HPDE6-E6E7 (cell line): ENCODE measurements at regions not wholly inside any gene's neighbourhood (a gene's known extent, or its start where the extent isn't known, plus 50 kb on each side); places are given as distances from the start of the nearest gene placed in this dataset.
A peak's percentile ranks its signal among the peaks of the same experiment; 100 is the strongest.

Source experiments
- DNase-seq: peaks from one replicate; pipeline ENCODE4 v3.0.0; 2011; ENCODE audit warnings: missing footprints; ENCODE audit errors: extremely low spot score

DNA sequence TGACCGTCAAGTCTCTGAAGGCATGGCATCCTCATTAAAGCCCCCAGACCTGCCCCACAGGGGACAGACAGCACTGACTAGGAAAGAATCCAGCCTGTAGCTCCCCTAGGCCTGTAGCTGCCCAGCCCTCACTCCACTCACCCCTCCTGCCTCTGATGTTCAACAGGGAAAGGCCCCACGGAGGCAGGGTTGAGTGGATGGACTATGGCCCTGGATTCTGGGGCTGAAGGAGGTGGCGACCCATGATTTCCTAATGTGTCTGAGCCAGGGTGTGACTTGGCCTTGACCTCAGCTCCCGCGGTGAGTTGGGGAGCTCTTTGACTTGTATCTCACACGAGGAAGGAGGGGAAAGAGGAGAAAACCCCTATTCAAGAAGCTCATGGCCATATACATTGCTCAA is 238.5 kb upstream of the CSF3R start:
- no peak for DNase-seq

DNA sequence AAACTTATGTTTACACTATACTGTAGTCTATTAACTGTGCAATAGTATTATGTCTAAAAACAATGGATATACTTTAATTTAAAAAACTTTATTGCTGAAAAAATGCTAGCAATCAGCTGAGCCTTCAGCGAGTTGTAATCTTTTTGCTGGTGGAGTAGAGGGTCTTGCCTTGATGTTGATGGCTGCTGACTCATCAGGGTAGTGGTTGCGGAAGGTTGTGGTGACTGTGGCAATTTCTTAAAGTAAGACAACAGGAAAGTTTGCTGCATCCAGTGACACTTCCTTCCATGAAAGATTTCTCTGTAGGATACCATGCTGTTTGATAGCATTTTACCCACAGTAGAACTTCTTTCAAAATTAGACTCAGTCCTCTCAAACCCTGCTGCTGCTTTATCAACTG is 234.7 kb upstream of the CSF3R start:
- no peak for DNase-seq

DNA sequence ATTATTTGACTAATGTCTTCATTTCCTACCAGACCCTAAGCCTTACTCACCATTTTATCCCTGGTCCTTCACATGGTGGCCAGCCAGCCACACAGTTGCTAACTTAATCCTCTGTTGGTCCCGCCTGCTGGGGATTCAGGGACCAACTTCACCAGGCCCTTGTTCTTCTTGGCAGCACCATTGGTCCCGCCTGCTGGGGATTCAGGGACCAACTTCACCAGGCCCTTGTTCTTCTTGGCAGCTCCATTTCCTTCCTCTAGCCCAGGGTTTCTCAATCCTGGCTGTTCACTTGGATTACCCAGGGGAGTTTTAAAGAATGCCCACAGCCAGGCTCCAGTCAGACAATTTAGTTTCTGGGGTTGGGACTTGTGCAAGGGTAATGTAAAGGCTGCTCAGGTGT is 233.1 kb upstream of the CSF3R start:
- DNase-seq: no peak

DNA sequence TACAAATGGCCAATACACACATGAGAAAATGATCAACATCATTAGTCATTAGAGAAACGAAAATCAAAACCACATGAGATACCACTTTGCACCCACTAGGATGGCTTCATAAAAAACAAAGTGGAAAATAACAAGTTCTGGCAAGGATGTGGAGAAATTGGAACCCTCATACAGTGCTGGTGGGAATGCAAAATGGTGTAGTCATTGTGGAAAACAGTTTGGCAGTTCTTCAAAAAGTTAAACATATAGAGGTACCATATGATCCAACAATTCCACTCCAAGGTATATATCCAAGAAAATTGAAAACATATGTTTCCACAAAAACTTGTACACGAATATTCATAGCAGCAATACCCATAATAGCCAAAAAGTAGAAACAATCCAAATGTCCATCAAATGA is 231.6 kb upstream of the CSF3R start:
- no peak for DNase-seq

DNA sequence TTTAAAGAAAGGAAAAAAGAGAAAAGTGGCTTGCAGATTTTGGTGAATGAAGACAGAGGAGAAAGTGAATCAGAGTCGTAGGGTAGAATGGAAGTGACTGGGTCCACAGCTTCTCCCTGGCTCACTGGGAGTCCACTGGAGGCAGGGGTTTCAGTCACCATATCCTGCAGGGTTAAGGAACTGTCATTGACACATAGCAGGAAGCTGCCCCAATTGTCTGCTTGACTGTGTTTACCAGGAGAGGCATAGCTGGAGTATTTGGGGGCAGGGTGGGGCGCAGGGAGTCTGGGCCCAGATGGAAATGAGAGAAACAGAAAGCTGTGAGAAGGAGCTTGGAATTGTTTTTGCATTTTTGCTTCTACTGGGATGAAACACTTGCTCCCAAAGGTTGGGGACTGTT is 228.8 kb upstream of the CSF3R start:
- DNase-seq: no peak

DNA sequence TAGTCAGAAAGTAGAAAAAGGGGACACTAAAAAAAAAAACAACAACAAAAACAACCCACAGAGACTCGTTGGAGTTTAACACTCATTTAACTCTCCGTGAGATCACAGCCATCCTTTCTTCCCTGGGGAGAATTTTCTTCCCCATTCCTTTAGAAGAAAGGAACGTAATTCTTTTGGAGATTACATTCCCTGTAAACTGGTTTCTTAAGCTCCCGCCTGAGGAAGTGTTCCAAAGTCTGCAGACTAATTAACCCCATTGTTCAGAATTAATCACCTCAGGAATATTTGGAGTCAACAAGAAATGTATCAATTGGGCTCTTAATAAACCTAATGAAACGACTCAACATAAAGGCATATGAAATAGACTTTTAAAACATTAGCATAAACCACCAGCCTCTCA is 228.2 kb upstream of the CSF3R start:
- no peak for DNase-seq

DNA sequence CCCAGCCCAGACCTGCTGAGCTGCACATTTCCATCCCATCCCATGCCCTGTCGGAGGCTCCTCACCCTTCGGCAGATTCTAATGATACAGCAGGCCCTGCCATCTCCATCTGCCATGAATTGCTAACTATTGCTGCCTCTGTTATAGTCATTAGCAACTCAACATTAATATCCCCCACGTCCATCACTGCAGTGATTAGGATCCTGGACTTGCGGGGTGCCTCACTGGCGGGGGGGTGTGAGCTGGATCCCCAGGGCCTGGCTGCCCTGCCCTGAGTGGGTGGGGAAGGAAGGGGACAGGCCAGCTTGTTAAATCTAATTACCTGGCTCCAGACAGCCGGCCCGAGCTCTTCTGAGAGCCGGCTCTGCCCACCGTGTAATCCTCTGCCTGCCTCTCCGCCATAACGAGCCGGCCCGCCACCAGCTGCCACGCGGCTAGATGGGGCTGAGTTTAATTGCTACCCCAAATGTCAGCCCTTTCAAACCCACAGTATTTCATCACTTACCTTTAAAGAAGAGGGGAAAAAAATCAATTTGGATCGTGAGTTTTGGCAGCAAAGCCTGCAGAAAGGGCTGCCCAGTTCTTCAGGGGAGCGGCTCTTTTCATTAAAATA is 227.3 kb upstream of the CSF3R start:
- no peak for DNase-seq

DNA sequence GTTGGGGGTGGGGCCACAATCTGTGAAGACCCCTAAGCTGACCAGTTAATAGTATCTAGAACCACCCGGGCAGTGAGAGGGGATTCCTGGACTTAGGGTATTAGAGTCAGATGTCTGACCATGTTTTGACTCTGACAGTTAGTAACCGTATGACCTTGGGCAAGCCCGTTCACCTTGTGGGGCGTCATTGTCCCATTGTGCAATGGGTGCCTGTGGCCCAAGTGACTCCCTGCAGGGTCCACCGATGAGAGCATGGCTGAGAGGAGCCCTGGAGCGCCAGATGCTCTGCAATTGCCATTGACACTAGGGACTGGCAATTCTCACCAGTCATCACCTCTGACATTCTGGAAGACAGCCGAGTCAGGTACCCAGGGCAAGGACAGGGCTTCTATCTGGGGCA is 225.9 kb upstream of the CSF3R start:
- DNase-seq: no peak

DNA sequence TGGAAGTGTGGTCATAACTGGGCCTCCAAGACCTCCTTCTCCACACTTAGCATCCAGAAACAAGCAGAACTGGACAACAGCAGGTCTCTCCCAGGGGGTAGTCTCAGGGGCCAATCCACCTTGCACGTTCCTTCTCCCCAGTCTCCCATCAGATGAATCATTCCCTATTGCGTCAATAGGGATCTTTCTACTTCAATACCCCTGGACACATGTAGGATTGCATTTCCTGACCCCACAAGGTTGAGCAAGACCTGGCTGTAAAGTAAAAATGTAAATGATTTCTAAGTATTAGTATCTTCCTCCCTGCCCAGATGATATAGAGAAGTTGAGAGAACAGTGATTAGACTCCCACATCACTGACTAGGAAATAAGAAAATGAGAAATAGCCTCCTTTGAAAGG is 224.5 kb upstream of the CSF3R start:
- DNase-seq: no peak

DNA sequence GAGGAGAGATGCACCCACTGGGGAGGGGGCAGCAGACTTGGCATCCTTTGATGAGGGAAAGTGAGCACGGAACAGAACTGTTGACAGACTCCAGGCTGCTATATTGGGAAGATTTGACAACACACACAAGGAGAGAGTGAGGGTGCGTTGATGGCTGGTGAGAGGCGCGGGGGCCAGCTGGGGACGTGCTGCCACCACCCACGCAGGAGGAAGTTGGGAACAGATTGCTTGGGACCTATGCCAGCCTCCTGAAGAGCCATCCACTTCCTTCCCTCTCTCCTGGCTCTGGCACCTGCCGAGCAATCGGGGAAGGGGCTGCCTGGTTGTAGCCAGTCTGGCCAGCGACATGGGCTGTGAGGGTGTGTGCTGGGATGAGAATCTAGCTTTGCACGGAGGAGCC is 223.7 kb upstream of the CSF3R start:
- no peak for DNase-seq

DNA sequence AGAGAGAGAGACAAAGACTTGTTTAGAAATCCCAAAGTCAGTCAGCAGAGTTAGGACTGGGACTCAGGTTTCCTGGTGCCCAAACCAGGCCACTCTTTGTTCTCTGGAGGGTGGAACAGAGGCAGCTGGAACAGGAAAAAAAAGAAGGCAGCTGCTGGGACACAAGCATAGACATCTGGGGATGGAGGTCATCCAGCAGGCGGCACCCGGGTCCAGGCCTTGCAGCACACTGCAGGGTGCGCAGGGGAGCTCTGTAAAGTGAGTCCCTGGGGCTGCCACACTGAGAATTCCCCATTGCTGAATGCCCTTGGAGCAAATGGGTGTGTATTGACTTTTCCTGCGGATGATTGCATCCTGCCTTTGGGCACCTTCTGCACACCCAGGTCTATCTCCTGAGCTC is 222.9 kb upstream of the CSF3R start:
- no peak for DNase-seq

DNA sequence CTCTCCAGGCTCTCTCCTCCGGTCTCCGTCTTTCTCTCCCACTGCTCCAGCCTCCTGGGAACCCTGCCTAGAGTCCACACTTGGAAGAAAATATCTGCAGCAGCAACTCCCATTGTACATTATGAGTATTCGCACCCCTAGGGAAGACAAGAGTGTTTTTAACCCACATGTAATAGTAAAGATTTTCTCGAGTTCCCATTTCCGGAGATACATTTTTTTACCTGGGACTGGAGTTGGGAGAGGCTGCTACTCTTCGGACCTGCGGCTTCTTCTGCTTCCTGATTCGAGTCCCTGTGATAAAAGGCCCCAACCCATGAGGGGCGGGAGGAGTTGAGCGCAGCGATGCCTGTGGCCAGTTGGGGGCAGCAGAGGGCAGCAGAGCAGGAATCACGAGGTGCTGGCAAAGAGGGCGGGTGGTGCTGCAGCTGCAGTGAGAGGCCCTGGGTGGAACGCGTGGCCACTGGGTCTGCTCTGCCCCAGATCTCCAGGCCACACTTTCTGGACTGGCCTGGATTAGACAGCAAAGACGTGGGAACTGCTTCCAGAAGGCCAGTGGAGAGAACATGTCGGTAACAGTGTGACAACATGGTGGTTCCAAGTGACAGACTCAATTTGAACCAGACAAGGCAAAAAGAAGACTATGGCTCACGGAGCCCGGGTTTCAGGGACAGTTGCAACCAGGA is 221.0 kb upstream of the CSF3R start:
- peak; percentile 56 for DNase-seq

DNA sequence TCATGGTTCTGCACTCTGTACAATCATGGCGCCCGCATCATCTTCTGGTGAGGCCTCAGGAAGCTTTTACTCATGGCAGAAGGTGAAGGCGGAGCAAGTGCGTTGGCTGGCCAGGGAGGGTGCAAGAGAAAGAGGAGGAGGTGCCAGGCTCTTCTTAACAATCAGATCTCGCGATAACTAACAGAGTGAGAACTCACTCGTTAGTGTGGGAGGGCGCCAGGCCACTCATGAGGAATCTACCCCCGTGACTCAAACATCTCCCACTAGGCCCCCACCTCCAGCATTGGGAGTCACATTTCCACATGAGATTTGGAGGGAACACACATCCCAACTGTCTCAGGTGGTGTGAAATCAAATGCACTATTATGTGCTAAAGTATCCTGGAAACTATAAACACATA is 220.2 kb upstream of the CSF3R start:
- DNase-seq: no peak

DNA sequence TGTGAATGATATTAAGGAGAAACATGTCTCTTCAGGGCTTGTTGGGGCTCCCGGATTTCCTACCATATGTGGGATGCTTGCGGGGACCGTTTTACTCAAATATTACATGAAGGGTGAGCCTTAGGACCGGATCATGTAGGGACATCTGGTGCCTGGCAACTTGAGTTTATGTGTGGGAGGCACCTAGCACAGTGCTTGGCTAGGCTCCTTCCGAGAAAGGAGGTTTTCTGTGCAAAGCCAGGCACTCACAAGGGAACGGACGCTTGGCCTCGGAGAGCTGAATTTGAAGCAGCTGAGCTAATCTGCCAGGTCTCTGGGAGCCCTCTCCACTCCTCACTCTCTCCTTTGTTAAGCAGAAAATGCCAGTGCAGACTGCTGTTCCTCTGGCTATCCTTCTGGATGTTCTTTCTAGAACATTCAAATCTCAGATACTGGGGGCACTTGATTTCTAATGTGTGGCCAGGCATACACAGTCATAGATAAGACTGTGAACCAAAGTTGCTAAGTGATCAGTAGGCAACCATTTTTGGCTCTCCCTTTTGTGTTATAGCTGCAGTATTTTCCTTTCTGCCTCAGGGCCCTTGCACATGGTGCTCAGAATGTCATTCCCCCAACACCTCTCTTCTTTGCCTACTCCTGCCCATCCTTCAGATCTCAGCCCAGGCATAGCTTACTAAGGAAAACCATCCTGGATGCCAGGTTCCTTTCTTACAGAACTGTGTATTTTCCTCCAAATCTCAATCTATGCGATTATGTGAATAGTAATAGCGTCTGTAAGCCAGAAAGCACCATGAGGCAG is 216.6 kb upstream of the CSF3R start:
- no peak for DNase-seq

DNA sequence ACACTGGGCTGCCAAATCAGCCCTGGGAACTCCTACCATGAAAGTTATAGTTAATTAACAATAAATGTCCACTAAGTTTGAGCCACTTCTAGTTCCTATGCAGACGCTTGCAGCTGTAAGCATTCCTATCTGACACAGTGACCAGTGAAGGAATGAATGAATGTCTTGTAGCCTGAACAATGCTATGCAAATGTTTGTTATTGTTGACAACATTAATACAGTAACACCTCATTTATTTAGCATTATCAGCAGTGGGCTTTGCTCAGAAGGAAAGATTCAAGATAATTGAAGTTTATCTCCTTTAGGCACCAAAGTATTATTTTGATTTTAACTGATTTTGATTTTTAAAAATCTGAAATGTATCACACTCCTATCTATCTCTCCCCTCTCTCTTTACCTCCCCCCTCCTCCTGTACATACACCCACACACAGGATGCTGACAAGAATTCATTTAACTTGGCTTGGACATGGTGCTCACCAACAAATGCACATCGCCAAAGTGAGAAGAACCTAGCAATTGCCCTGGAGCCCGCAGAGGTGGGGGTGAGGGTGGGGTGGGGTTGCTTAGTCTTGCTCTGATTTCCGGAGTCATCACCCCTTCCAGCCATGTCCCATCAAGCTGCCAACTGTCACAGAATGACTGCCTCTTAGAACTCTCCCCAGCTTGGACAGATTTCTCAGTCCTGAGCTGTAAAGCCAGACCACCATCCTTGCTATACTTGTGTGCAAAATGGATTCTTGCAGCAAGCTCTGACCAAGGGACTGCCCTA is 215.3 kb upstream of the CSF3R start:
- DNase-seq: no peak

DNA sequence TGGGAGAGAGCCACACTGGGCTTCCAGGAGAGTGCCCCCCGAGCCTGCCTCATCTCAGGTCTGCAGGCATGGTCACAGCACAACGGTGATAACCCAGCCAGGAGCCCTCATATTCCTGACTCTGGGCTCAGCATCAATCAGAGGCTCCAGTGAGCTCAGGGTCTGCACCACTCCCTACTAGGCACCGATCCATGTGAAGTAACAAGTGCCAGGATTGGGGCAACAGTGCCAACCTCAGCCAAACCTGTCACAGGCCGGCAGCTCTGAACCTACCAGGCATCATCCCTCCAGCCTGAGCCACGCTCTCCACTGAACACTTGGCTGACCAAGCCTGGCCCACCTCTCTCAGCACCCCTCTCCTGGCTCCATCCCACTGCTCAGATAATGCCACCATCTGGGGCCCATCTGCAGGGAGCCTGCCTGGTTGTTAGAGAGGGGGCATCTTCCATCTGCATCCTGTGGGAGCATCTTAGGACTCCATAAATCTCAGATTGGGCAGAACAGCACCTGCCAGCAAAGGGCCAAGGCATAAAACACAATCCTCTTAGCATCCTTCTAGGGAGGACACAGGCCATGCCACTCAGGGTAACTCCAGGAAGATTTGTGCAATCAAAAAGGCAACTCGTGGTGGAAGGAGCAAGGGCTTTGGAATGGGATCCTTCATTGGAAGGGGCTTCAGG is 213.7 kb upstream of the CSF3R start:
- no peak for DNase-seq

DNA sequence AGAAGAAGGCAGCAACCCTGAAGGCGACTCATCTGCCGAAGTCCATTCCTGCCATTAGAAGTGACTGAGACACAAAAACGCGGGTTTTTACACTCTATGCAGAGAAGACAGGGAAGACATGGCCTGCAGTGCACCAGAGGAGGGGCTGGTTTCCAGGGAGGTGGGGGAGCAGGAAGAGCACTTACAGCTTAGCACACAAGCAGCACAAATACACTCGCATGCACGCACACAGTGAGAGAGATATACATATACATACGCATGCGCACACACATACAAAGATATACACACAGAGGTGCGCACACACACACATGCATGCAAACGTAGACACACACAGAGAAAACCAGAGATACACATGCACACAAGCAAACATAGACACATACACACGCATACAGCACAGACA is 210.9 kb upstream of the CSF3R start:
- no peak for DNase-seq

DNA sequence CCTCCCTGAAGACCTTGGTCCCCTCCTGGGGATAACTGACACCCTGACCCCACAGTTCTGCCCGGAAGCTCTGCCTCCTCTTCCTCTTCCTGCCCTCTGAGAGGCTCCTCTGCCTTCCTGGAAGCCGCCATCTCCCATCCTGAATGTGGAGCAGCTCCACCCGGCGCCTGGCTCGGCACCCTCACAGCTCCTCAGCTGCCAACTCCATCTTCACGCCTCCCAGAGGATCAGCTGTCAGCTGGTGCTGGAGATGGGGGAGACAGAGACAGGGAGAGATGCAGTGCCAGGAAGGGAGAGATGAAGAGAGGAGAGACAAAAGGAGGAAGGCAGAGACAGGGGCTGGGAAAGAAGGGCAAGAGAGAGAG is 210.4 kb upstream of the CSF3R start:
- no peak for DNase-seq

DNA sequence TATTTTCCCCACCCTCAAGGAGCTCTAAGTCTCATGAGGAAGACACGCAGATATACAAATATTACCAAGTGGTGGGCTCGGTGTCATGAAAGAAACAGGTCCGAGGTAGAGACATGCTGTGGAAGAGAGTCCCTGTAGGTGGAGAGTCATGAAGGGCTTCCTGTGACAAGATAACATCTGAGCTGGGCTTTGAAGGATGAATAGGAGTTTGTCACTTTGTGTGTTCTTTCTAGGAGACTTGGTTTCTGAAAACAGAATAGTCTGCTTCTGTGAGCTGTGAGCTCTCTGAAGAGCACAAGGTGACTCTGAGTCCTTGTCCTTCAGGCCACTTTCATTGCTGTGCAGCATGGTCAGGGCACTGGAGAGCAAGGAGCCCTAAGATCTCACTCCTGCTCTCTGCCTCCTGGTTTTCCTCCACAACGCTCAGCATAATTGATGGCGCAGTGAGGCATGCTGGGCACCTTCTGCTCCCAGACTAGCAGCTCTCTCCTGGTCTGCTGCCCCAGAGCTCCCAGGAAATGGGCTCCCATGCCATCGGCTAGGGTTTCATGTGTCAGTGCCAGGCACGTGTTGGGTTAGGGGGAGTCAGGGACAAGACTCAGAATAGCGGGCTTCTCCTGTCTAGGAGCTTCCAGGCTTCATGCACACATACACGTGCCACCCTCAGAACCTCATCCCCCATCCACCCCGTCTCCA is 209.9 kb upstream of the CSF3R start:
- no peak for DNase-seq

DNA sequence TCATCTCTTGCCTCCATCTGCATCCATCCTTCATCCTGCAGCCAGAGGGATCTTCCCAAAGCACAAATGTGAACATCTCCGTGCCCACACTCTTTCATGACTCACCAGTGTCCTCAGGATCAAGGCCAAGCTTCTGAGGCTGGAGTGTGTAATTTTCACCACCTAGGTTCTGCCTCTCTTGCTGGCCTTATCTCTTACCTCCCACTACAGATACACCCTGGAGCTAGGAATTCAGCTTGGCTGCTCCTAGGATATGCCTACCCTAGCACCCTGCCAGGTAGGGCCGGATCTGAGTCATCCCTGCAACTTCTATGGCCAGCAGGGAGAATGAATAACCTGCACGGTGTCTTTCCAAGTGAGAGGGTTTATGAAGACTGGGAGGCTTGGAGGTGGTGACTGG is 208.7 kb upstream of the CSF3R start:
- no peak for DNase-seq

DNA sequence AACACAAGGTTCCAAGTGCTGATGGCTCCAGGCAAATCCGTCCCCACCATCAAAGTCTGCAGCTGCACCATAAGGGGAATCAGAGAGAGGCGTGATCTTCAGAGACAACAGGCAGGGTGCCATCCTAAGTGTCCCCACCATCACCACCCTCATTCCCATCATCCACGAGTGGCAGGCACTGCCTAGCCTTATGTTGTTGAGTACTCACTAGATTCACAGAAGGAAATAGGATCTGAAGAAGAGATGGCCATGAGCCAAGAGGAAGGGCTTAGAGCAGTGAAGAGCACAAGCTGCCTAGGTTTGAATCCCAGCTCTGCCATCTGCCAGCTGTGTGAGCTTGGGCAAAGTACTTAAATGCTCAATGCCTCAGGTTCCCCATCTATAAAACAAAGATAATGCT is 207.3 kb upstream of the CSF3R start:
- DNase-seq: no peak
